Epithelial cell of proximal tubule (primary cell): ENCODE measurements at regions not wholly inside any gene's neighbourhood (a gene's known extent, or its start where the extent isn't known, plus 50 kb on each side); places are given as distances from the start of the nearest gene placed in this dataset.

Experiments
- DNase-seq: peaks from one replicate; pipeline ENCODE4 v3.0.0-alpha.2; 2011; ENCODE audit warnings: low read depth
- H3K4me3 ChIP-seq: 2 replicates; pipeline ENCODE4 v1.5.1; 2011; ENCODE audit warnings: low read depth, mild to moderate bottlenecking, low read length
- TF ChIP-seq, protein P1 (sequence below): conservative IDR thresholded peaks from 2 replicates; pipeline ENCODE4 v1.5.1; 2012; ENCODE audit warnings: low read depth, mild to moderate bottlenecking, low read length

DNA sequence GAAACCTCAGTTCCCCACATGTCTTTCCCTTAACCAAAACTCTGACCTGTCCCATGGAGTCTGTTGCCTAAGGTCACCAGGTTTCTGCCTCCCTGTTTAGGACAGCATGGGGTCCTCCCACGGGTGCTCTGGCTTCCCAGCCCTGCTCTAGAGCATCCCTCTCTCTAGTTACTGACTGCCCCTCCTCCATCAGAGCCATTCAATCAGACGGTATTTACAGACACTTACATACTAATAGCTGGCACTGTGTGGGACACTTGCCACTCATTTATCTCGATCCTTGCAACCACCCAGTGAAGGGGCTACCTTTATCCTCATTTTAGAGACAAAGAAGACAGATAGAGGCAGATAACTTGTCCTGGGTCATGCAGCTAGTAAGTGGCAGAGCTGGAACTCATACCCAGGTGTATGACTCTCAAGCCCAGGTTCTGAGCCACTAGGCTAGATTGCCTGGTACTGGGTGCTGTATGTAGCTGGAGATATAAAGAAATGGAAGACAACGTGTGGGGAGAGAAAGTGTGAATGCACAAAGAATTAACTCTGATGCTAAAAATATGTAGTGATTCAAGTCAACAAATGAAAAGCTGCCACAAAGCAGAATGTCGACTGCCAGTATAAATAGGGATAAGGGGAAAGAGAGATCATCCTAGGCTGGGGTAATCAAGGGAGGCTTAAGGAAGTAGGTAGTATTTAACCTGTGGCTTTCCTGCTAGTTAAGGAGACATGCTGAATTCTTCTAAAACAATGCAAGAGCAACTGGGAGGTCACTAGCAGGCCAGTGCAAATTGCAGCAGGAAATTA is 52.5 kb upstream of the PDE8B start:
- DNase-seq = no peak
- TF ChIP-seq, protein P1, sequence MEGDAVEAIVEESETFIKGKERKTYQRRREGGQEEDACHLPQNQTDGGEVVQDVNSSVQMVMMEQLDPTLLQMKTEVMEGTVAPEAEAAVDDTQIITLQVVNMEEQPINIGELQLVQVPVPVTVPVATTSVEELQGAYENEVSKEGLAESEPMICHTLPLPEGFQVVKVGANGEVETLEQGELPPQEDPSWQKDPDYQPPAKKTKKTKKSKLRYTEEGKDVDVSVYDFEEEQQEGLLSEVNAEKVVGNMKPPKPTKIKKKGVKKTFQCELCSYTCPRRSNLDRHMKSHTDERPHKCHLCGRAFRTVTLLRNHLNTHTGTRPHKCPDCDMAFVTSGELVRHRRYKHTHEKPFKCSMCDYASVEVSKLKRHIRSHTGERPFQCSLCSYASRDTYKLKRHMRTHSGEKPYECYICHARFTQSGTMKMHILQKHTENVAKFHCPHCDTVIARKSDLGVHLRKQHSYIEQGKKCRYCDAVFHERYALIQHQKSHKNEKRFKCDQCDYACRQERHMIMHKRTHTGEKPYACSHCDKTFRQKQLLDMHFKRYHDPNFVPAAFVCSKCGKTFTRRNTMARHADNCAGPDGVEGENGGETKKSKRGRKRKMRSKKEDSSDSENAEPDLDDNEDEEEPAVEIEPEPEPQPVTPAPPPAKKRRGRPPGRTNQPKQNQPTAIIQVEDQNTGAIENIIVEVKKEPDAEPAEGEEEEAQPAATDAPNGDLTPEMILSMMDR = no peak
- no peak overlapping the region for H3K4me3 ChIP-seq

DNA sequence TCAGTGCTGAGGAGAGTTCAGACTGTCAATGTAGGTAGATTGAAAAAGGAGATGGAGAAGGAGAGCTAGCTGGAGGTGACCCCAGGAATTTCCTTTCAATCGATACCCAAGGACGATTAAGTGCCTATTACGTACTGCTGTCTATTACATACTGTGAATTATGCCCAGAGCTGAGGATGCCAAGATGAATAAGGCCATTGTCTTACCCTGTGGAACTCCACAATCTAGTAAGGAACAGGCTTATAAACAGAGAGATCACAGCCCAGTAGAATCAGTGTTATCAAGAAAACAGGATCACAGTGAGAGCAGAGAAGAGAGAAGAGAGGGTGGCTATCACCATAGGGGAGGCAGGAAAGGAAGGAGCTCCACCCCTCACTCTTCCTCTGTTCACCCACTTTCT is 54.1 kb upstream of the PDE8B start:
- no peak for DNase-seq
- no peak overlapping the region for H3K4me3 ChIP-seq
- TF ChIP-seq, protein P1 = no peak

DNA sequence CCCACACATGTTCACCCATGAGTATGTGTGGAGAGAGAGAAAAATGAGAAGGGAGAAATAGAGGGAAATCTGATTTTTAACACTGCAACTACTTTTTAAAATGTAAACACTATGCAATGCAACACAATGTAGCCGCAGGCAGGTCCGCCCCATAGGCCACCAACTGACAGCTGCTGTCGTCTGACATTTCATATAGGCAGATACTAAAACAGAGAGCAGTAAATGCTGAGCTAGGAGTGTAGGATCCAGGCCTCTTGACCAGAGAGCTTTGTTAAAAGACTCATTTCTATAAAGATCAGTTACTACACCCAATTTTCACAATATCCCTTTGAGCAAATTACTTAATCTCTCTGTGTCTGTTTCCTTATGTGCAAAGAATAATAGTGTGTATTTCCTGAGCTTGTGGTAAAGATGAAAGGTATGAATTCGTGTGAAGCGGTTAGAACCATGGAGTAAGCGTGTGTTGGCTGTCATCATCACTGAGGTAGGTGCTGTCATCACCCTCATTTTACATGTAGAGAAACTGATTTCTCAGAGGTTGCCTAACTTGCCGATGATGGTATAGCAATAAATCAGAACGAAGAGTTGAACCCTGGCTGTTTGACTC is 55.2 kb upstream of the PDE8B start:
- no peak overlapping the region for H3K4me3 ChIP-seq
- no peak for DNase-seq
- TF ChIP-seq, protein P1 = no peak

DNA sequence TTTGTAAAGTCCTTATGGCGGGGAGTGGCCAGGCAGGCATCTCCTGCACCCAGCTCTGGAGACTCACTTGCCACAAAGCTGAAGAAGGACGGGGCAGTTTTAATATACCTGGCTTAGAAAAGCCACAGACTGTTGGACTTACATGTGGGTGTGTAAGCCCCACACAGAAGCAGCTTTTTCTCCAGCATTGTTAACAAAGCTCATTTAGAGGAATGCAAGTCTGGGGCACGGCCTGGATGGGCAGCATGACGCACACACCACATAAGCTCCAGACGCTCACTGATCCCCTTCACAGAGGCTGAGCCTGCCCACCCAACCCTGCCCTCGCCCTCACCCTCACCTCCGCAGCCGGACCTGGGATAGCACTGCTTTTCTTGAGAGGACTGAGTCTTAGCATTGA is 58.0 kb upstream of the PDE8B start:
- TF ChIP-seq, protein P1 = no peak
- no peak for DNase-seq
- H3K4me3 ChIP-seq = no peak overlapping the region

DNA sequence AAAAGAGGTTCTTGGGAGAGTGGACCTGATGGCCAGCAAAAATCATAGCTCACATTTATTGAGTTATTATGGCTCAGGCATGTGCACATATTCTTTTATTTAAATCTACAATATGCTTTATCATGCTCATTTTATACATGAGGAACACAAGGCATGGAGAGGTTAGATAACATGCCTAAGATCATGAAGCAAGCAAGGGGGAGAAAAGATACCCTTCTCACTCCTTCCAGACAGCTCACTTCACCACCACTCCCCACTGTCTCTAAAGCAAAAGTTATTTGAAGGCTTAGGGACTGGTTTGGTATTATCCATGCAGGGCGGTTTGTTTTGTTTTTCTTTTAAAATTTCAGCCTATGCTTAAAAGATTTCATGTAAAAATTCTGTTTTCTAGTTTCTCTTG is 59.0 kb upstream of the PDE8B start:
- TF ChIP-seq, protein P1 = no peak
- no peak for DNase-seq
- no peak overlapping the region for H3K4me3 ChIP-seq

DNA sequence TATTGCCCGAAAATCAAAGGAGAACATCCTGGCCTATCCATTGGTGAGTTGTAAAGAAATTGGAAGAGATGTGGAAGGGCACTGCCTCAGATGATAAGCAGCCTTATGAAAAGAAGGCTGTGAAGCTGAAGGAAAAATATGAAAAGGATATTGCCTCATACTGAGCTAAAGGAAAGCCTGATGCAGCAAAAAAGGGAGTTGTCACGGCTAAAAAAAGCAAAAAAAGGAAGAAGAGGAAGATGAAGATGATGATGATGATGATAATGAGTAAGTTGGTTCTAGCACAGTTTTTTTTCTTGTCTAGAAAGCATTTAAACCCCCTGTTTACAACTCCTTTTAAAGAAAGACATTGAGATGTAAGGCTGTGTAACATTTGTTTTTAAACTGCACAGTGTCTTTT is 59.8 kb upstream of the ZBED3 start:
- no peak for DNase-seq
- no peak overlapping the region for H3K4me3 ChIP-seq
- TF ChIP-seq, protein P1 = no peak

DNA sequence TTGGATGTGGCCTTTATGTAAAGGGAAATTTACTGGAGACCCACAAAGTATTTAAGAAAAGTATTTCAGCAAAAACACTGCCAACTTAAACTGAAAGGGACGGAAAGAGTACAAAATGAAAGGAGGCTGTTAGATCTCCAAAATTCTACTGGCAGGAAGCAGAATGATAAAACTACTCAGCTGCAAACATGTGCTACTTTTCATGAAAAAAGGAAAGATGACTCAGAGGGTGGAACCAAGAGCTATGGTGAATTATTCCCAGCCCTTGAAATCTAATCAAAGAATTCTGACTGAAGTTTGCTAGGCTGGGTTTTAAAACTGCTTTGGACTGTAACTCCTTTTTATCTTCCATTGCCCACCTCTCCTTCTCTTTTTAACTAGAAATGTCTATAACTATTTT is 58.6 kb upstream of the ZBED3 start:
- no peak overlapping the region for H3K4me3 ChIP-seq
- DNase-seq = no peak
- TF ChIP-seq, protein P1 = no peak
